Bronchial epithelial cell (primary cell): ENCODE measurements at regions not wholly inside any gene's neighbourhood (a gene's known extent, or its start where the extent isn't known, plus 50 kb on each side); places are given as distances from the start of the nearest gene placed in this dataset.

Source experiments
- DNase-seq: peaks from one replicate; pipeline ENCODE4 v3.0.0-alpha.2; 2010; ENCODE audit warnings: low read depth
- FAIRE-seq: peaks from 2 replicates; lab custom pipeline; 2011; peaks lifted over from hg19 to GRCh38; lab: Jason Lieb, UNC
- H3K27me3 ChIP-seq: 2 replicates; pipeline ENCODE4 v1.5.1; 2011; ENCODE audit warnings: low read length; ENCODE audit not compliant: control insufficient read depth, insufficient read depth
- H3K36me3 ChIP-seq: 2 replicates; pipeline ENCODE4 v1.5.1; 2011; ENCODE audit warnings: low read length; ENCODE audit not compliant: control insufficient read depth, insufficient read depth
- H3K4me3 ChIP-seq: 2 replicates; pipeline ENCODE4 v1.5.1; 2011; ENCODE audit warnings: mild to moderate bottlenecking, low read depth, low read length, control low read depth
- CTCF ChIP-seq: IDR thresholded peaks from 2 replicates; pipeline ENCODE4 v1.5.1; 2011; ENCODE audit warnings: mild to moderate bottlenecking, moderate library complexity, low read length, control low read depth, inconsistent platforms; ENCODE audit not compliant: insufficient read depth, severe bottlenecking

GRCh38 chrX:27057883-27058282 lies 405.3 kb downstream of the PPP4R3C start:
- H3K4me3 ChIP-seq: no peak overlapping the region
- DNase-seq (no peak), FAIRE-seq (no peak)
- TF ChIP-seq CTCF: no peak
- no peaks in the 10 kb centered on the region for H3K27me3 ChIP-seq
- no peaks in the 10 kb centered on the region for H3K36me3 ChIP-seq

- no peaks in the 10 kb centered on the region for H3K27me3 ChIP-seq
- no peaks in the 10 kb centered on the region for H3K36me3 ChIP-seq
- FAIRE-seq: no peak
- TF ChIP-seq CTCF: no peak
- no peak overlapping the region for H3K4me3 ChIP-seq
- DNase-seq: no peak
Measured at GRCh38 chrX:27039332-27039731, 423.8 kb downstream of the PPP4R3C start.

GRCh38 chrX:27008486-27008885 lies 454.7 kb downstream of the PPP4R3C start:
- no peak for DNase-seq
- no peak for TF ChIP-seq CTCF
- Histone ChIP-seq H3K27me3 (no peaks in the 10 kb centered on the region), H3K4me3 (no peak overlapping the region), H3K36me3 (no peaks in the 10 kb centered on the region)
- FAIRE-seq: no peak

GRCh38 chrX:26999634-27000033 lies 463.5 kb downstream of the PPP4R3C start:
- no peak for TF ChIP-seq CTCF
- no peak for DNase-seq
- no peaks in the 10 kb centered on the region for H3K36me3 ChIP-seq
- FAIRE-seq: no peak
- no peaks in the 10 kb centered on the region for H3K27me3 ChIP-seq
- no peak overlapping the region for H3K4me3 ChIP-seq

- Histone ChIP-seq H3K36me3 (no peaks in the 10 kb centered on the region), H3K27me3 (no peaks in the 10 kb centered on the region), H3K4me3 (no peak overlapping the region)
- no peak for TF ChIP-seq CTCF
- no peak for FAIRE-seq
- DNase-seq: no peak
Measured at GRCh38 chrX:26958261-26958660, 504.9 kb downstream of the PPP4R3C start.

GRCh38 chrX:26954029-26954428 lies 509.1 kb downstream of the PPP4R3C start:
- no peaks in the 10 kb centered on the region for H3K36me3 ChIP-seq

More at GRCh38 chrX:26954029-26954428, 509.1 kb downstream of the PPP4R3C start:
- DNase-seq: no peak
- TF ChIP-seq CTCF: no peak
- no peak for FAIRE-seq
- H3K4me3 ChIP-seq: no peak overlapping the region
- H3K27me3 ChIP-seq: no peaks in the 10 kb centered on the region
